HG03442 (cell line): ENCODE measurements at regions not wholly inside any gene's neighbourhood (a gene's known extent, or its start where the extent isn't known, plus 50 kb on each side); places are given as distances from the start of the nearest gene placed in this dataset.
"Not testable (repeated sequence)": the region's sequence is repeated elsewhere in the genome, so short reads cannot be mapped to it uniquely, and the experiment has no call there.

ENCODE experiments used
- ATAC-seq: cut with Tn5 transposase; IDR thresholded peaks from one replicate; pipeline ENCODE4 v1.9.1; 2021; ENCODE audit warnings: mild to moderate bottlenecking, moderate library complexity; ENCODE audit not compliant: unreplicated experiment

- no peak for ATAC-seq
These were observed 730.0 kb upstream of the B3GALT2 start for GRCh38 chr1:193916452-193916851.

GRCh38 chr1:193914871-193915270, 728.5 kb upstream of the B3GALT2 start:
- ATAC-seq: no peak

GRCh38 chr1:193909406-193910082, 723.1 kb upstream of the B3GALT2 start:
- ATAC-seq: no peak

- ATAC-seq: no peak
These were observed 719.1 kb upstream of the B3GALT2 start for GRCh38 chr1:193905288-193906085.

GRCh38 chr1:193891788-193892187, 705.4 kb upstream of the B3GALT2 start:
- no peak for ATAC-seq

- no peak for ATAC-seq
These were observed 704.5 kb upstream of the B3GALT2 start for GRCh38 chr1:193890935-193891334.

- no peak for ATAC-seq
These were observed 698.6 kb upstream of the B3GALT2 start for GRCh38 chr1:193884848-193885558.

GRCh38 chr1:193877920-193878319, 691.5 kb upstream of the B3GALT2 start:
- ATAC-seq: not testable (repeated sequence)

- no peak for ATAC-seq
These were observed 682.0 kb upstream of the B3GALT2 start for GRCh38 chr1:193868425-193868824.

GRCh38 chr1:193856261-193856660, 669.8 kb upstream of the B3GALT2 start:
- ATAC-seq: no peak

- no peak for ATAC-seq
These were observed 664.3 kb upstream of the B3GALT2 start for GRCh38 chr1:193850745-193851144.

GRCh38 chr1:193846876-193847604, 660.6 kb upstream of the B3GALT2 start:
- no peak for ATAC-seq

GRCh38 chr1:193846411-193846810, 660.0 kb upstream of the B3GALT2 start:
- ATAC-seq: no peak

- no peak for ATAC-seq
These were observed 655.4 kb upstream of the B3GALT2 start for GRCh38 chr1:193841857-193842256.

GRCh38 chr1:193831465-193831864, 645.1 kb upstream of the B3GALT2 start:
- no peak for ATAC-seq

- ATAC-seq: no peak
These were observed 641.1 kb upstream of the B3GALT2 start for GRCh38 chr1:193827516-193827915.

GRCh38 chr1:193819376-193819775, 633.0 kb upstream of the B3GALT2 start:
- ATAC-seq: no peak

GRCh38 chr1:193807208-193807607, 620.8 kb upstream of the B3GALT2 start:
- ATAC-seq: no peak

- ATAC-seq: no peak
These were observed 620.0 kb upstream of the B3GALT2 start for GRCh38 chr1:193806079-193807048.
